HG03565 (cell line): ENCODE measurements at regions not wholly inside any gene's neighbourhood (a gene's known extent, or its start where the extent isn't known, plus 50 kb on each side); places are given as distances from the start of the nearest gene placed in this dataset.

Source experiments
- ATAC-seq: cut with Tn5 transposase; IDR thresholded peaks from one replicate; pipeline ENCODE4 v1.9.1; 2021; ENCODE audit warnings: mild to moderate bottlenecking, moderate library complexity; ENCODE audit not compliant: unreplicated experiment

DNA sequence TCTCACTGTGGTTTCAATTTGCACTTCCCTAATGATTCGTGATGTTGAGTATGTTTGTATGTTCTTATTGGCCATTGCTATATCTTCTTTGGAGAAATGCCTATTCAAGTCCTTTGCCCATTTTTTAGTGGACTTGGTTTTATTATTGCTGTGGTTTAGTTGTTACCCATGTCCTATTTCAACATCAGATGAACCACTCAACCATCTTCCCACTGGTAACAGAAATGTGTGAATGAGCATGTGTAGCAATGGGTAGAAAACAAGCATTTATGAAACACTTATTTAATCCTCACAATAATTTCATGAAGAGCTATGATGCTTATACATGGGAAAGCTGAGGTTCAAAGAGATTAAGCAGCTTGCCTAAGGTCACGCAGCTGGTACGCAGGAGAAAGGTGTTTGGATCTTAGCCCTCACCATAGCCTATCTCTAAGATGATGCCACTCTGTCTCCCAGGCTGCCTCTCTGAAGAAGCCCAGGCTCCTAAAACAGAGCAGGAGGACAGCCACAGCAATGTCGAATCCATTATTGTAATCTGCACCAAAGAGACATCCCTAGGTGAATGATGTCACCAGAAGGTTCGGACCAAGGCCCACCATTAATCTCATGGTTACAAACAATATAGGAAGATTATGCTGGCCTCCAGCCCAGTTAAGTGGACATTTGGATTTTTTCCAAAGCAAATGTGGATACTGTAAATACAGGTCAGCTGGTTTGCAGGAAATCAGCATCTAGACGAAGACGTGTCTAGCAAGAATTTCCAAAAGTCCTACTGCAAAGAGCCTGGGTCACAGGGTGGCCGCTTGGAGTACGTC, 447.6 kb upstream of the ZMIZ1 start:
- ATAC-seq = no peak

DNA sequence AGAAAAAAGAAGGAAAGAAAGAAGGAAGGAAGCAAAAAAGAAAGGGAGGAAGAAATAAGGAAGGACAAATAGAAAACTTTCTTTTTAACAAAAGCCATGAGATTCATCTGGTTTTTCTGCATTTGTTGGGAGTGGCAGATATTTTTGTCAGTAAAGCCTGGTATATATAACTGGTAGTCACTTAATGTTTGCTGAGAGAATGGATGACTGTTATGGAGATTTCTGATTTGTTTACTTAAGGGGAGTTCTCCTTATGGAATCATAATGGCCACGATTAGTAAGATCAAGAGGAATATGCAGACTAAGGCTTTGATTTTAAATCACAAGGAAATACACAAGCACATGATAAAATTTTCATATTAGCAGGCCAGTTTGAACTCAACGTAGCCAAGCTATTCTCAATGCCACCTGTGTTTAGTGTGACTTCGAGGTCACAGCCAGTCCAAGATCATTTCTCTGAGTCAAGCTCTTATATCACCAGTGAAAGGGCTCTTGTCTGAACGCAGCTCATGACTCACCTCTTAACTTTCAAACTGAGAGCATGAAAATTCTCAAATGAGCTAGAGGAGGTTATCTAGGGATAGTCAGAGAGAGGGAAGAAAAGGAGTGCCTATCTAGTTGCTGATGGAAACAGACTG, 445.1 kb upstream of the ZMIZ1 start:
- ATAC-seq = no peak

DNA sequence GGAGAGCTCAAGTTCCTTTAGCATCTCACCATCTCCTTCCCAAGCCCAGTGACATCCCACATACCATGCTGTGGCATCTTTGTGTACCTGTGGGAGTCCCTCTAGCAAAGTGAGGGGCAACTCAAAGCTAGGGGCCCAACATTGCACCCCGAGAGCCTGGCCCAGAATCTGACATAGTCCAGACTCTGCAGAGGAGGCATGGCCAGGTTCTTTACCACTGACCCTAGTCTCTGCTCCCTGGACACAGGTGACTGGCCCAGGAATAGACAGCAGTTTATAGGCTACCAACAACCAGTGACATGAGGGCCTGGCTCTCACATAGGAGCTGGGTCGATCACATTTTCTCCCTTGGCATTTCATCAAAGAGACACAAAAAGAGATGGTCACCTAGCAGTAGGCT, 444.0 kb upstream of the ZMIZ1 start:
- ATAC-seq = no peak

DNA sequence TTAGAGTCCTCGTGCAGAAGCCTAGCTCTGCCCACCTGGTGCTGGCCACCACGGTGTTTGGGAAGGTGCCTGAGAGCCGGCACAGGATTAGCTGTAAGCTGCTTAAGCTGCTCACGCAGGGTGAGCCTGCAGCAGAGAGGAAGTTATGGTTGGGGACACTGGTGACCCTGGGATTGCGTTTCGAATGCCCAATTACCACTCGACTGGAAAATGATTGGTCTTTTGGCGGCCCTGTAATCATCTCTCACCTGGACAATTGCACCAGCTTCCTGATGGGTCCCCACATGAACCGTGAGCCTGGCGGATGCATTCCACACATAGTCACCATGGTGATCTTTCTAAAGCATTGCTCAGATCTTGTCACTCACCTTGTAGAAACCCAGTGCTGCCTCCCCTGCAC, 442.3 kb upstream of the ZMIZ1 start:
- ATAC-seq = no peak

DNA sequence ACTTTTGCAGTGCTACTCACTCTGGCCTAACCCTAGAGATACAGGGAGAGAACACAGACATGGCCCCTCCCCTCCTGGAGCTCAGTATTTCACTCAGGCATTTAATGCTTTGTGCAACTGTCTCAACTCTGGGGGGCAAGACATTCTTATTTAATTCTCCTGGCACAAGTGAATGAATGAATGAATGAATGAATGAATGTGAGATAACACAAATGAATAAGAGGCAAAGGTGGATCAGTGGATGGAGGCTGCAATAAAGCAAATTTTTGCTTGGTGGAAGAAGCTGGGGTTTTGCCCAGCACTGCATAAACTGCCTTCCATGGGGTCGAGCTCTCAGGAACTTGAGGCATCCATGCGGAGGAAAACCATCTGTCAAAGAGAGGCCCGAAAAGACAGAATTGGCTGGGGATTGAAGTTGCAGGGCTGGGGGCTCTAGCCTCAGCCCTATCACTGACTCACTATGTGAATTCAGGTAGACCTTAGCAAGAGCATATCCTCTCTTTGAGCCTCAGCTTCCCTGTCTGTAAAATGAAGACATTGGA, 441.4 kb upstream of the ZMIZ1 start:
- ATAC-seq = no peak

DNA sequence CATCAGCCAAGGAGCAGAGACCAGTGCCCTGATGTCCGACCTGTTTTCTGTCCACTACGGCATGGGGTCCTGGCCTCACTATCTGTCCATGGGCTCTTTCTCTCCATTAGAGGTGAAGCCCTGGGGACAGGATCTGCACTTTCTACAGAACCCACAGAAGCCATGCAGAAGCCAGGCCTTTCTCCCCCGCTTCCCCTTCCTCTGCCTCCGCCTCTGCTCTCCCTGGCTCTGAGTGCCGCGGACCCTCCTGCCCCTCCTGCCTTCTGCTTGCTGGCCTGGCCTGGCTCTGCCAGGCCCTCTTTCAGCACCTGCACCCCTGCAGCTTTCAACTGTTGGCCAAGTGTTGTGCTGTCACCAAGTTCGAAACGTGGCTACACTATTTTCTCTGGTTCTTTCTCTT, 439.8 kb upstream of the ZMIZ1 start:
- ATAC-seq = no peak

DNA sequence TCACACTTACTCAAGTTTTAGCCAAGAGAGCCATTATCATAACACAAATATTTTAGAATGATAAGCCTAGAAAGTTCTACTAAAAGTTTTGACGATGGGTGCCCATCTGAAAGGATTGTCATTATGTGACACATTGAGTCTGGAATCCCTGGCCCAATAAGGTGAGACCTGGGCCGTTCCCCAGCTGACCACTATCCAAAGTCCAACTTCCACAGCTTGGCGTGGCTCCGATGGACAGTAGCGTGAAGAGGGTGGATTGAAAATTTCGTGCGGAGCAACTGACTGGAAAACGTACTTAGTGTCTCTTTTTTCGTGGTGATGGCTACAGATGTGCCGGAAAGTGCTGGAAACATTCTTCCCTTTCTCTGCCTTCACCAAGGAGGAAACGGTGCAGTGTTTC, 439.0 kb upstream of the ZMIZ1 start:
- ATAC-seq = no peak

DNA sequence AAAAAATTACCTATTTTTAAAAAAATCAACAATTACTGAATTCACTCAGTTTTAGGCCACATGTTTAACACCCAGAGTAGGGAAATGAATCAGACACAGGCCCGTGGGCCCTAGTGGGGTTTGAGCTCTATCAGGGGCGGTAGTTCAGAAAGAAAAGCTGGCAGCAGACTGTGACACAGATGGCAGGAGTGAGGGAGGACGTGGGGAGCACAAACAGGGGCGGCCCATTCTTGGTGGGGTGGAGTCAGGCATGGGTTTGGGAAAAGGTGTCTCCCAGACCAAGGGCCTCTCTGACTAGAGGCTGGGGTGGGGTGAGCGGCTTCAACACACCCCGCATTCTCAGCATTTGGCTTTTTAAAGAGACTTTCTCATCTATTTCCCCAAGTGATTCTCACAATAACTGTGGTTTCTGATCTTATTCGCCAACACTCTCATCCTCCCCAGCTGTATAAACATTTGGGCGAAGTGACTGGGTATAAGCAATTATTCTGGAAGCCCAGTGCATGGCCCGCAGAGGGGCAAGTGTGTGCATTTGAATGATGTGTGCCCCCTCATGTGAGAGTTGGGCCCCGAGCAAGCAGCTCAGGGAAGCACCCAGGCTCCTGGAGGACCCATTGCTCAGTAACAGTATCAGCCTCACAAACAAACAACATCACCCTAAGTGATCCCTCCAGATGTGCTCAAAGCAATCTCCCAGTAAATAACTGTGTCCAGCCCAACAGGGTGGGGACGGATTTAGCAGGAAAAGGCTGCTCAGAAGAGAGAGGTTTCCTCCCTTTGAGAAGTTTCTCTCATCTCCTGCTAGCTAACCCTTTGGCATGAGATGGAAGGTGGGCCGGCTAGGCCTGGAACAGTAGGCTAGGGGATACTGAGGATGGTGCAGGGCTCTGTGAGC, 437.6 kb upstream of the ZMIZ1 start:
- no peak for ATAC-seq

DNA sequence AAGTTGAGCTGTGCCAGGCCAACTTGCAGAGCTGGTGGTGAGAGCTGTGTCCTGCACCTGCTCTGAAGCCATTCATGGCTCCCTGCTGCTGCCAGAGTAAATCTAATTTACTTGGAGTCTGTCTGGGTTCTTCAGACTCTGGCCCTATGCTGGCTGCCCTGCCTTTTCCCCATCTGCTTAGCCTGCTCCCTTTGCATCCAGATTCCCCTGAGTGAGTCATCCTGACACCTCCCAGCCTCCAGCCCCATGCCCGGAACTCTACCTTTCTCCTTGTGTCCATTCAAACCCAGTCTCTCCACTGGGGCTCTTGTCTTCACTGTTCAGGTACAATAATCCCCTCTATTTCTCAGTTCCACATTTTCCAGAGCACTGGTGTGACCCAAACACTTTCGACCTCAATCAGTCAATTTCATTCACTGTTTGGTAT, 434.4 kb upstream of the ZMIZ1 start:
- peak; percentile 53 for ATAC-seq

DNA sequence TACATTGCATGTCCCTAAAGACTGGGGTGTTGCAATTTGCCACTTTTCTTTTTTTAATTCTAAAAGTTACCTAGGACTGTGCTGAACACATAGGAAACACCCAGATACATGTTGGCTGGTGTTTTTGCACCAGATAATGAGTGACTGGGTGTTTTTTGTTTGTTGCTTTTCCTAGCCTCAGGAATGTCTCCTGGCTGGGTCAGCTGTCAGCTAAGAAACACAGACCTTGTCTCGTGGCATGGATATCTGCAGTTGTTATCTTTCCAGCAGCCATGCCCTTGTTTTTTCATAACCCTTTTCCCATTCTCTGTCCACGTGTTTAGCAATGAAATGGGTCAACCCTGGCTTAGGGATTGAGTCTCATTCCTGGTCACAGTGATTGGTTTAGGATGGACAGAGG, 433.9 kb upstream of the ZMIZ1 start:
- ATAC-seq = no peak

DNA sequence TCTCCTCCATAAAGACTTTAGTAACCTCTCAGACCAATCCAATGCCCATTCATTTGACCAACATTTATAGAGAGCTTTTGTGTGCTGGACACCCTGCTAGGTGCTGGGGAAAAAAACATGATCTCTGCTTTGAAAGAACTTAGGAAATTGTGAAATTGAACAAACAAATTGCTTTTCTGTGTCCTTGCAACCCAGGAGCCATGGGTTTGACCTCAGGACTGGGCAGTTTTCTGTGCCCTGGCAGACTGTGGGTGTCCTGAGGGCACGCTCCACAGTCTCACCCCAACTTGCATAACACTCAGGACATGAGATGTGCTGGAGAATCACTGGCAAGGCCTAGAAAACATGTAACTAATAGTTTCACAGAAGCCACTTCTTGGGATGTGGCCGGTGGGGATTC, 429.1 kb upstream of the ZMIZ1 start:
- ATAC-seq = no peak

DNA sequence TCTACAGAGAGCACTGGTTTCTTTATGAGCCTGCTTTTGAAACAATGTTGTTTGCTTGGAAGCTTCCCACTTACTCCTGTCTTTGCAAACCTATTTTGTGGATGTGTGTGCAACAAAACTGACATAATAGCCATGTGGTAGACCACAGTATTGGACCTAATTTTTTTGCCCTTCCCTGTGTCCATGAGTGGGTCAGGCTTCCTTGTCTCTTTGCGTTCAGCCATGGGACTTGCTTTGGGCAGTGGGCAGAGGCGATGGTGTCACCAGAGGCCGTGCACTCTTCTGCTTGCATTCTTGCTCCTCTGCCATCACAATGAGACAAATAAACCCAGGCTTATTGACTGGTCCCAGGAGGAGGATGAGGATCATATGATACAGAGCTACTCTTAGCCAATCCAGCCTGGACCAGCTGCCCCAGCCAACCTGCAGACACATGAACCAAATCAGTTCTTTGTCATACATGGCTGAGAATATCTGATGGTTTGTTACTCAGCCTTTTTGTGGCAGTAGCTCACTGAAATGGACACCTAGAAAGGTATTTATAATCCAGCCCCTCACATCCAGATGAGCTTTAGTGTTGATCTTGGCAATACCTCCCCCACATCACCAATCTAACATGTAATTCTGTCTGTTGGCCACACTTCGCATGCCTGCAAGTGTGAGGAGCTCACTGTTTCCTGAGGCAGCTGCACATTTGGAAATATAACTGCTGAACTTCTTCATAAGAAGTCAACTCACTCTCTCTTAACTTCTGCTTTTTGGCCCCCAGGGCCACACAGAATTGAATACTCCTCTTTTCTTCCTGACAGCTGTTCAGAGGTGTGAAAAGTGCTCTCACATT, 427.8 kb upstream of the ZMIZ1 start:
- ATAC-seq = no peak

DNA sequence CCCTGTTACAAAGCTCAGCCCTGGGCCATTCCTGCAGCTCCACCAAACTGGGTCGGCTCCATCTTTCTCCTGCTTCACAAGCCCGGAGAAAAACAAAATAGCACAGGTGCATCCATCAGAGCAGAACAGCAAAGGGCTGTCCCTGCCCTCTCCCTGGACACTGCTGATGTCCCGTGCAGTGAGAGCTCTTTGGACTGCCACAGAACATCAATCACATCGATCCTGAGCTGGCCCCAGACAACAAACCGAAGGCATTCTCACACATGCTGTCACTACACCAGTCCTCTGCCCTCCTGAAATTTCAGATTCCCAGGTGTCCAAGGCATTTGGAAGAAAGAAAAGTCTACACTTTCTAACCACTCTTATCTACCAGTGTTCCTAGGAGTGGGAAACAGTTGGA, 427.1 kb upstream of the ZMIZ1 start:
- ATAC-seq = no peak

DNA sequence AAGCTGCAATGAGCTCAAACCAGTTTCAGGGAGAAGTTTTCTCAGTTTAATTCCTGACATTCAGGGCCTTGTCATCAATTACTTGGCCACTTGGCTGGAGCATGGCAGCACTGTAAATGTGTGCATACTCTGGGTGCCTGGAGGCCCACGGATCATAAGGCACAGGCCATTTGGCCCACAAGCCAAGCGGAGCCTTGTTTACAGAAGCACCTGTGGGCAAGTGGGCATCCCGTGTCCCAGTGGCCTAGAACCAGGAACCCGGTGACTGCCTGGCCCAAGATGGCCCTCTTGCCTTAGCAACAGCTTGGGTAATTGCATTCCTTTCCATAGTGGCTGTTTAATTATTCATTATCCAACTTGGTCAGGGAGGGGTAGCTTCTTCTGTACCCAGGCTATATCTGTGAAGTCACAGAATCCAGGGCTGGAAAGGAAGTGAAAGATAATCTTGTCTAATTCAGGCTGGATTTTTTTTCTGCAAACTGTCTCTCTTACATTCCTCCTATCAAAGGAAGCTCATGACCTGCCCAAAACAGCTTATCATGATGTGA, 426.4 kb upstream of the ZMIZ1 start:
- no peak for ATAC-seq

DNA sequence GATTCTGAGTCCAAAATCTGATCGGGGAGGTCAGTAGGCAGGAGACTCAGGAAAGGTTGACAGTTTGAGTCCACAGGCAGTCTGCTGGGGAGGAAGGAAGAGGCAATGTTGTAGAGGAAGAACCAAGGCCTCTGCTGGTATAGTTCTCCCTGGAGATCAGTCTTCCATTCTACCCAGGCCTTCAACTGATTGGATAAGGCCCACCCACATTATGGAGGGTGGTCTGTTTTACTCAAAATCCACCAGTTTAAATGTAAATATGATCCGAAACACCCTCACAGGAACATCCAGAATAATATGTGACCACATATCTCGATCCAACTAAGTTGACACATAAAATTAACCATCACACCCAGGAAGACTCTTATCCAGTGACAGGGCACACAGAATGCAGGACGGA, 425.3 kb upstream of the ZMIZ1 start:
- ATAC-seq = no peak

DNA sequence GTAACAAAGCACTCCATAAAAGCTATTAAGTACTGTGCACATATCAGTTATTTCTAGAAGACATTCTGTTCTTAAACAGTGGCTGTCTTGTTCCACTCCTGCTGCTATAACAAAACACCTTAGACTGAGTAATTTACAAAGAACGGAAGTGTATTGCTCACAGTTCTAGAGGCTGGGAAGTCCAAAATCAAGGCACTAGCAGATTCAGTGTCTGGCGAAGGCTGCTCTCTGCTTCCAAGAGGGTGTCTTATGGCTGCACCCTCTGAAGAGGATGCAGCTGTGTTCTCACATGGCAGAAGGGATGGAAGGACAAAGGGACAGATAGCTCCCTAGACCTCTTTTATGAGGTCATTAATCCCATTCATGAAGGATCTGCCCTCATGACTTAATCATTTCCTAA, 424.2 kb upstream of the ZMIZ1 start:
- ATAC-seq = no peak

DNA sequence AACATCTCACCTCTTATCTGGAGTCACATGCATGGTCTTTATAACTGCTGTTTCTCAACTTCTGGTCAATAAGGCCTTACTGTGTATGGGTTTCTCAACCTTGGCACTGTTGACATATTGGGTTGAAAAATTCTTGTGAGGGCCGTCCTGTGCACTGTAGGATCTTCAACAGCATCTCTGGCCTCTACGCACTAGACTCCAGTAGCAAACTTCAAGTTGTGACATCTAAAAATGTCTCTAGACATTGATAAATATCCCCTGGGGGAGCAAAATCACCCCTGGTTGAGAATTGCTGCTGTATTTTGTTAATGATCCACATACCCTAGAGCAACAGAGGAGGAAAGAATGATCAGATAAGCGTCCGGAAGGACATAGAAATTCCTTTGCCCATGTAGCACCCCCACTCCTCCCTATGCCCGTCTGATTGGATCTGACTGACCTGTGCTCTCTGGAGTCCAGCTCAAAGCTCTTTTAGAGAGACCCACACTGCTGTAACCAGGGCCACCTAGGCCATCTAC, 423.5 kb upstream of the ZMIZ1 start:
- ATAC-seq = no peak

DNA sequence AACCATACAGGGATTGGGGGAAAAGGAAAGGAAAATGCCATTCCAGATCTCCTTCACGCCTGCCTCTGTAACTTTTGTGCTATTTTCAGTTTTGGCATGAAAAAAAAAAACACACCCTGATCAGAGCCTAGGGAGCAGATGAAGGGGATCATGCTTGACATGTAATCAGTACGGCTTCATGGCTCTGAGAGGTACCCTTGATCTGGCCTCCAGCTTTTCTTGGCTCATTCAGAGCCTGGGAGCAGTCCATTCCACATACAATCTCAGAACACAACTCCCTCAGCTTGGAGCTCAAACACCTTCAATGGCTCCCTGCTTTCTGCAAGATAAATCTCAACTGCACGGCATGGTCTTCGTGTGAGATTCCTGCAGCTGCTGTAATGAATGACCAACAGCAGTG, 422.8 kb upstream of the ZMIZ1 start:
- ATAC-seq = no peak

DNA sequence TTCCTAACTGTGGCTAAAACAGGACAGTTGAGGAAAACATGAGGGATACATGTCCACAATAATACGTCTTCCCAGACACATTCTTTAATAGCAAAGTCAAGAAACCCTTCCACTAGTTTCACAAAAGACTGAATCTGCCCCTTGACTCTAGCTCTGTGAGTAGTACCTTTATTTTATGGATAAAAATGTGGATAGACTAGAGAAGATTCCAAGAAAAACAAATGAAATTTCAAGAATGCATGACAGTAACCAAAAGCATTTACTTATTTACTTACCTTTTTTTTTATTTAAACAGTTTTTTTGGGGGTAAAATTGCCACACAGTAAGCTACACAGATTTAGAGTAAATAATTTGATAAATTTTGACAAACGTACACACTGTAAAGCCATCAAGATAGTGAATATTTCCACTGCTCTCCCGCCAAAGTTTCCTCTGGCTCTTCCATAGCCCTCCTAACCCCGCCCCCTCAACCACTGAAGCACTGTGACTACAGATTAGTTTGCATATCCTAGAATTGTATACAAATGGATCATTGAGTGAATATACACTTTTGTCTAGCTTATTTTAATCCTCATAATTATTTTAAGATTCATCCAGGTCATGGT, 420.4 kb upstream of the ZMIZ1 start:
- no peak for ATAC-seq

DNA sequence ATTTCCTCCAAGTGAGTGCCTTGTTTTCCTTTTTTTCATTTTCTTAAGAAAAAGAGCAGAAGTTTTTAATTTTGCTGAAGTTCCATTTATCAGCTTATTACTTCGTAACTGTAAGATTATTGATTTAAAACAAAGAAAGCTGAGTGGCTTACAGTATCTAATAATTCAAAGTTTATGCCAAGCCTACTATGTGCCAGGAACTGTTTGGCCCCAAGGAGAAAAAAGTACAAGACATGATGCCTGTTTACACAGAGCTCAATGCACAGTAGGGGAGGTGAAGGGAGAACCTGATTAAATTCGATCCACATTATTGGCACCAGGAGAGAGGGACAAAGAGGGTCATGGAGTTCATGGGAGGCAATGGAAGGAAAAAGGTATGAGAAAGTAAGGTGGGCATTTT, 419.3 kb upstream of the ZMIZ1 start:
- no peak for ATAC-seq
